EL (cell line): ENCODE measurements at regions not wholly inside any gene's neighbourhood (a gene's known extent, or its start where the extent isn't known, plus 50 kb on each side); places are given as distances from the start of the nearest gene placed in this dataset.
"Not testable (repeated sequence)": the region's sequence is repeated elsewhere in the genome, so short reads cannot be mapped to it uniquely, and the experiment has no call there.

Experiments used
- DNase-seq: peaks from one replicate; pipeline ENCODE4 v3.0.0-alpha.2; 2016

DNA sequence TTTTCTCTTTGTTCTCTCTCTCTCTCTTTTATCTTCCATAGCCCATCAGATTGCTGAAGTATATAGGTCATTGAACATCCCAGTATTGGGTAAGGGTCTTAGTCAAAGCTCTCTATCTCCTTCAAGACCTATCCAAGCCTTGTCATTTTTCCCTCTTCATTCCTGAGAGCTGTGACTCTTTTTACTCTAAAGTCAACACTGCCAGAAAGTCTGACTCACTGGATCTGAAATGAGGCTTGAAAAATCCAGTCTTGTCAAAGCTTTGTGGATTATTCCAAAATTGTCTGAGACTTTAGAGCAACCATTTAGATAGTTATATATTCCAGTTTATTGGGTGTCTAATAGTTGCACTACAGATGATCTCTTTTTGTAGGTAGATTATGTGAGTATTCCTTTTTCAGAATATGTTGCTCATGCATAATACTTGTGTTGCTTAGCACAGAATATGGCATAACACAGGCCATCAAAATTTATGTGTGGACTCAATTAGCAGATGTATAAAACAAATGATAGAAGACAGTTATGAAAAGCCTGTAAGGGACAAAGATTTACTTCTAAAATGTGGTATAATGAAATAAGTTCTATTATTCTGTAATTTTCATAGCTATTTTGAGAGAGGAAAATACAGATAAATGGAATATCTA is 389.3 kb upstream of the PCDH9 start:
- DNase-seq = no peak

DNA sequence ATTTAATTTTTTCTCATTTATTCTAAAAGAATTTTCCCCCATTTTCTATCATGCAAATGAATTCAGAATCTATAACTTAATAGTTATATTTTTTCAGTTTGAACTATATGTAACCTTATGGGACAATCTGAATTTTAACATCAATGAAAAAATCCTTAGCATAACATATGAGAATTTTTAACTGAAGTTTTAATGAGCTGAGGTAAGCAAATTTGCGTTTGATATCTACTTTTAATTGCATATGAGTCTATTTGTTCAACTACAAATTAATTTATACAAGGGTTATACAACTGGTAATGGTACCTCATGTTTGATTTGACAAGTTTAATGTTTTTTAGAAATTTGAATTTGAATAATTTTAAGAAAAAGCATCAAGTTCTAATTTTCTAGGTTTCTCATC is 384.4 kb upstream of the PCDH9 start:
- DNase-seq = no peak

DNA sequence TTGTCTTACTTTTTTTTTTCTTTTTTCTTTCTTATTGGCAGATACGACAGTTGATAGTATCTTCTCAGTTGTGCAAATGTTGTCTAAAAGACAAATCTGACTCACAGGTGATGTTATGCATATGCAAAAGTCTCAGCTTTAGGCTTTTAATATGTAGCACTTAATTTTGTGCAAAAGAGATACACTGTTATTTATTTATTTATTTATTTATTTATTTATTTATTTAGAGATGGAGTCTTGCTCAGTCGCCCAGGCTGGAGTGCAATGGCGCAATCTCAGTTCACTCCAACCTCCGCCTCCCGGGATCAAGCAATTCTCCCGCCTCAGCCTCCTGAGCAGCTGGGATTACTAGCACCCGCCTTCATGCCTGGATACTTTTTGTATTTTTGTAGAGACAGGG is 383.9 kb upstream of the PCDH9 start:
- no peak for DNase-seq

DNA sequence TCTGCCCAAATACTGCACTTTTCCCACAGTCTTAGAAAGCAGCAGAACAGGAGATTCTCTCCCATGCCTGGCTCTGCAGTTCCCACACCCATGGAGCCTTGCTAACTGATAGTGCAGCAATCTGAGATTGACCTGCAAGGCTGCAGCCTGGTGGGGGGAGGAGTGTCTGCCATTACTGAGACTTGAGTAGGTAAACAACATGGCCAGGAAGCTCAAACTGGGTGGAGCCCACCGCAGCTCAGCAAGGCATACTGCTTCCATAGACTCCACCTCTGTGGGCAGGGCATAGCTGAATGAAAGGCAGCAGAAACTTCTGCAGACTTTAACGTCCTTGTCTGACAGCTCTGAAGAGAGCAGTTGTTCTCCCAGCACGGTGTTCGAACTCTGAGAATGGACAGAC is 358.5 kb upstream of the PCDH9 start:
- DNase-seq = no peak

DNA sequence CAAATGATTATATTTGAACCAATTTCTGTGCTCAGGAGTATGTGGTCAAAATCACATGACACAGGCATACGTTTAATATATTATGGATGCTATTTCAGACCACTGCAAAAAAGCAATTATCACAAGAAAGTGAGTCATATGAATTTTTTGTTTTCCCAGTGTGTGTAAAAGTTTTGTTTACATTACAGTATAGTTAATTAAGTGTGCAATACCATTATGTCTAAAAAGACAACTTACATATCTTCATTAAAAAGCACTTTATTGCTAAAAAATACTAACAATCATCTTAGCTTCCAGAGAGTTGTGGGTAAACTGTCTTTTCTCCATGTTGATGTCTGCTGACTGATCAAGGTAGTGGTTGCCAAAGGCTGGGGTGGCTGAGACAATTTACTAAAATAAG is 347.2 kb upstream of the PCDH9 start:
- no peak for DNase-seq

DNA sequence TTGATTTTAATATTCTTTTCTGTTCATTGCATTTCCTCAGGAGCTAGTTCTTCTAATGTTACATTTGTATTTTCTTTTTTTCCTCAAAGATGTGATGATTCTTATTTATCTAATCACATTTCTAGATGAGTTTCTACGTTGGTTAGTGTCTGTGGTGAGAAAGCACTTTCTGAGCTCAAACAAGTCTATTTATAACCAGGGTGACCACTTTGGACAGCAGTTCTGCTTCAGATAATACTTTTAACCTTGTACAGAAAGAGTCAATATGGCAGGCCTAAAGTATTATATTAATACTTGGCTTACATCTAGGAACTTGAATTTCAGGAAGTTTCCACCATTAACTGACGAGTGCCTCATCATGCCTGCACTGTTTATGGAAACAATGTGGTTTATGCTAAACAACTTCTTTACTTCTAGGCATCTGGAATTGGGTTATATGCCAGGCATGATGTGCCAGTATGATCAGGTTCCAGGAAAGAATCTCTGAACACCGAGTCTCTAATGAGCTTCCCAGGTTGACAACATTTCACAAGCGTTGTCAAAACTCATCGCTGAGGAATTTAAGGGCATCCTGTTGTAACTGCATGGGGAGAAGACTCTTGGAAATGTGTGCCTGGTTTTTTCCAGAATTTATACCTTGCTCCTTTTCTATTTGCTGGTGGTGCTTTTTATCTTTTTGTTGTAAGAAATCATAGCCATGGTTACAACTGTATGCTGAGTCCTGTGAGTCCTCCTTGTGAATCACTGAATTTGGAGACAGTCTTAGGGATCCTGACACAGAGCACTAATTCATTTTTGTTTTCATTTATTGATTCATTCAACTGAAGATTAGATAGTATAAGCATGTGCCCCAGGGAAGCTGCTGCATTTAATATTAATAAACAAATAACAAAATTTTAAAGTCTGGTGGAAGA is 344.4 kb upstream of the PCDH9 start:
- DNase-seq = no peak

DNA sequence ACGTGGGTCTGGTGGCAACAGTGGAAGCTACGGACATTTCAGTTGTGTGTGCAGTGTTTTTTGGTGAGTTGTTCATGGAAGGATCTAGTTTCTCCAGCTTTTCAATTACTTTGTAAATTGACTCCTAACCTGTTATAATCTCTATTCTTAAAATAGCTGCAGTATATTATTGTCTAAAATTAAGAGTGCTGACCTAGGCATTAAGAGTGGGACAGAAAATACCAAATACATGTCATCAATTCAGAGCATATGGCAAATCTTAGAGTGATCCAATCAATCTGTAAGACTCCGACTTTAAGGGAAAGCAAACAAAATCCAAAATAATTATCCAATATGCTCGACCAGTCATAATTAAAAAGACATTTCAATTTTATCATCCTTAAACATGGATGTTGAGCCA is 338.1 kb upstream of the PCDH9 start:
- no peak for DNase-seq

DNA sequence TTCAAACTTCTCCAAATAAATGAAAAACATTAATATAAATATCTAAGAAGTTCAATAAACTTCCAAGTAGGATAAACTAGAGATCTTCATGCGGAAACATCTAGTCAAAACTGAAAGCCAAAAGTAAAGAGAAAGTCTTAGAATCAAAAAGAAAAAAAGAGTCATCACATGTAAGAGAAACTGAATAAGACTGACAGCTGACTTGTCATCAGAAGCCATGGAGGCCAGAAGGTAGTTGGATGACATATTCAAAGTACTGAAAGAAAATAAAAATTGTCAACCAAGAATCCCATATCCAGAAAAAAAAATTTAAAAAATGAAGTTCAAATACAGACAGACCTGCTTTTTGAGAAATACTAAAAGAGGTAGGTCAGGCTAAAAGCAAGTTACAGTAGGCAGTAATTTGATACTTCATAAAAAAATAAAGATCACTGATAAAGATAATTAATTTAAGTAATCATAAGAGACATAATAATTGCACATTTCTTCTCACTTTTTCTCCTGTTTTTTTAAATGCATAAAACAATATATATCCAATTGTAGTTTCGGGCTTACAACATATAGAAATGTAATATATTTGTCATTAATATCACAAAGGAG is 327.6 kb upstream of the PCDH9 start:
- DNase-seq = no peak

DNA sequence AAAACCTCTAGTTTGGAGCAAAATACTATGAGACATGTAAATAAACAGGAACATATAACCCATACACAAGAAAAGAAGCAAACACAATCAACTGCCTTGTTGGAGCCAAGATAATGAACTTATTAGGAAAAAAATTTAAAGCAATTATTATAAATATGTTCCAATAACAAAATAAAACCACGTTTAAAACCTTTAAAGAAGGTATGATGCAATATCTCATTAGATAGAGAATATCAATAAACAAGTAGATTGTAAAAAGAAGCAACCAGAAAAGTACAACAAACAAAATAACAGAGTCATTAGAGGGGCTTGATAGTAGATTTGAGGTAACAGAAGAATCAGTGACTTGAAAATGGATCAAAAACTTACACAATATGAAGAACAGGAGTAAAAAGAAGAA is 327.0 kb upstream of the PCDH9 start:
- DNase-seq = no peak

DNA sequence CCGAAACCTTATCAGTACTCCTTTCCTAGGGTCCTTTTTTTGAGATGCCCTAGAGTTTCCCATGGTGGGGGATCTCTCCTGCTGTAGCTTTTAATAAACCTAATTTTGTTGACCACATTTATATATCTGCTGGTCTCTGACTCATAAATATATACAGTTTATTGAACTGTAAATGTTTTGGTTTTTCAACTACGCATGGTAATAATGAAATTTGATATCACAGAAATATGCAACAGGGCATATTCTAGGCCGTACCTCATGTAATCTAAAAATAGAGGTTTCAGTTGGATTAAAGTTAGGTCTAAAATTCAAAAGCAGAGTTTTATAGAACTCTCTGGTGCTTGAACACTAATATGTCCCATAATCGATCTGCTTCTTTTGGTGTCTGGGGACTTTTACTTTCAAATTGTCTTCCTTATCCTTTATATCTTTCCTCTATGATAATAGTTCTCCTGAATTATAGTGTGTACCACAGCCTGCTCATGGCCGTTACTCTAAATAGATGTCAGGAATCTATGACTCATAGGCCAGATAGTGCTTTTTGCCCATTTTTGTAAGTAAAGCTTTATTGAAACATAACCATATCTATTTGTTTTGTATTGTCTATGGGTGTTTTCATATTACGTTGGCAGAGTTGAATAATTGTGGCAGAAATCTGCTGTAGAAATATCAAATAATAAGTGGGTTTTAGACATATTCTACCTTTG is 324.8 kb upstream of the PCDH9 start:
- DNase-seq = no peak

DNA sequence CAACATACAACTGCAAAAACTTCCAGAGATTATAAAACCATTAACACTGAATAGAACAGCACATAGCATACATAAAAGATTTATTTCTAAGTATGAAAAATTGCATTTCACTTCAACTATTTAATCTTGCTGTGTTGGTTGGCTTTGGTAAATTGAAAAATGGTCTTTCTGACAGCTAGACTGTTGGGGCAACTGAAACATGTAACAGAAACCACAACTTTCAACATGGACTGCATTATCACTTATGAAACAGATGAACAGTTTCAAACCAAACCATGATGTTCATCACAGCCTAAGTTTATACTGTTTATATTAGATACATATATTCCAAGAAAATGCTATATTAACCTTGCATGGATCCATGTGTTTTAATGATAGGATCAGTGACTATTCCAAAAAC is 324.1 kb upstream of the PCDH9 start:
- DNase-seq = no peak

DNA sequence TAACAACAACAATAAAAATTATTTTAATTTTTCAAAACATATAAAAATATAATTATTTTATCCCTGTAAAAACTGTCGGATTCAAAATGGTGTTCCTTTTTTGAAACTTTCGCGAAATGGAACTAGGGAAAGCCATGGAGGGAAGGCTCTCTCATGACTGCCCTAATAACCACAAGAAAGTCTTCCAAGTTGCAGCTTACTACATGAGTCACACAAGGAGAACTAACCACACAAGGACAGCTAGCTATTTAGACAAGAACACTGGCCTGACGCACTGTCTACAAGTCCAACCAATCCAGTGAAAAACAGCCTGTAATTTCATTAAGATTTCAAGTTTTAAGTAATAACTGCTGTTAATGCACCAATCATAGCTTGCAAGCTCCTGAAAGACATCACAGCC is 319.2 kb upstream of the PCDH9 start:
- DNase-seq = no peak

DNA sequence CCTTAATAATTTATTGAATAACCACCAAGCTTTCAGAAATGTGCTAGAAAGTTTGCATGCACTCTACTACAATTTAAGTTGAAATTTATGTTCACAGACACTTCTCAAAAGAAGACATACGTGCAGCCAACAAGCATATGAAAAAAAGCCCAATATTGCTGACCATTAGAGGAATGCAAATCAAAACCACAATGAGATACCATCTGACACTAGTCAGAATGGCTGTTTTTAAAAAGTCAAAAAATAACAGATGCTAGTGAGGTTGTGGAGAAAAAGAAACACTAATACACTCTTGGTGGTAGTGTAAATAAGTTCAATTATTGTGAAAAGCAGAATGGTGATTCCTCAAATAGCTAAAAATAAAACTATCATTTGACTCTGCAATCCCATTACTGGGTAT is 308.8 kb upstream of the PCDH9 start:
- no peak for DNase-seq

DNA sequence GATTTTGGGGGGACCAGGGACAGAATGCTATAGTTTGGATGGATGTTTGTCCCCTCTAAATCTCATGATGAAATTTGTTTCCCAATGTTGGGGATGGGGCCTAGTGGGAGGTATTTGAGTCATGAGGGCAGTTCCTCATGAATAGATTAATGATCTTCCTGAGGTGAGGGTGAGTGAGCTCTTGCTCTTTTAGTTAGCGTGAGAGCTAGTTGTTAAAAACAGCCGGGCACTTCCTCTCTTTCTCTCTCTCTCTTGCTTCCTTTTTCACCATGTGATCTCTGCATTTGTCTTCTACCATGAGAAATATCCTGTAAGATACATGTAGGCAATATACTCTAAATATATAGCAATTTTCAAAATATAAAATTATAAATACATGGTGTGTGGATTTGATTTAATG is 290.8 kb upstream of the PCDH9 start:
- no peak for DNase-seq

DNA sequence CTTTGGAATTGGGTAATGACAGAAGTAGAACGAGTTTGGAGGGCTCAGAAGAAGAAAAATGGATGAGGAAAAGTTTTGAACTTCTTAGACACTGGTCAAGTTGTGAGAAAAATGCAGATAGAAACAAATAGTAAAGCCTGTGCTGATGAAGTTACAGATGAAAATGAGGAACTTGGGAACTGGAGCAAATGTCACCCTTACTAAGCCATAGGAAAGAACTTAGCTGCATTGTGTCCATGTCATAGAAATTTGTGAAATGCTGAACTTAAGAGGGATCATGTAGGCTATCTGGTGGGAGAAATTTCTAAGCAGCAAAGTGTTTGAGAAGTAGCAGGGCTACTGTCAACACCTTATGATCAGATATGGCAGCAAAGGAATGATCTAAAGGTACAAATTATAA is 289.2 kb upstream of the PCDH9 start:
- no peak for DNase-seq

DNA sequence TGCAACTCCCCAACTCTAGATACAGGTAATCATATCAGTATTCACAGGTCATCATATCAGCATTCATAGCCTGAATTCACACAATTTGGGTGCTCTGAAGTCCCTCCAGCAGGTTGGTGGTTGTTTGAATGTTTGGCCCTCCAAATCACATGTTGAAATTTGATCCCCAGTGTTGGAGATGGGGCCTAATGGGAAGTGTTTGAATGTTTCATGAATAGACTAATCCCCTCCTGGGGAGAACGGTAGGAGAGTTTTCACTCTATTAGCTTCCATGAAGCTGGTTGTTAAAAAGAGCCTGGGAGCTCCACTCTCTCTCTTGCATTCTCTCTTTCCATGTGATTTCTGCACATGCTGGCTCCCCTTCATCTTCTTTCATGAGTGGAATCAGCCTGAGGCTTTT is 288.6 kb upstream of the PCDH9 start:
- DNase-seq = no peak

DNA sequence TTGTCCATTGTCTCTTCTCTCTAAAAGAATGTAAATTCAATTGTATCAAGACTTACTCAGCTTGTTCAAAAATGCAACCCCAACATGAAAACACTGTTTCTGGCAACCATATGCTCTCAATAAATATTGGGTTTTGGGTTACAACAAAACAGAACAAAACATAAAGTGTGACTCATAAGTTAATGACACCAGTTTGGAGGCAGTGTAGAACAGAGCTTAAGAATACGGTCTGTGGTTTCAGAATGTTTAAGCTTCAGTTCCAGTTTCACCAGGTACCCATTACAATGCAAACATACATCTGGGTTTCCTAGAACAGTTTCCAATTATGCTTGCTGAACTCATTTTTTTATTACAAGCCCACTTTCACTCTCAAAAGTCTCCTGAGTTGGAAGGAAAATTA is 285.8 kb upstream of the PCDH9 start:
- DNase-seq = no peak

DNA sequence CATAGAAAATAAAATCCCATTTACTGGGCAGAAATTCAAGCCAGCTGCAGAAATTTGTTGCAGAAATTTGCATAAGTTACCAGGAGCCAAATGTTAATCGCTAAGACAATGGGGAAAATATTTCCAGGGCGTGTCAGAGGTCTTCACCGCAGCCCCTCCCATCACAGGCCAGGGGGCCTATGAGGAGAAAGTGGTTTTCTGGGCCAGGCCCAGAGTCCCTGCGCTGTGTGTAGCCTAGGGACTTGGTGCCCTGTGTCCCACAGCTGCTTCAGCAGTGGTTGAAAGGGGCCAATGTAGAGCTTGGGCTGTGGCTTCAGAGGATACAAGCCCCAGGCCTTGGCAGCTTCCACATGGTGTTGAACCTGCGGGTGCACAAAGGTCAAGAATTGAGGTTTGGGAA is 278.9 kb upstream of the PCDH9 start:
- DNase-seq = no peak

DNA sequence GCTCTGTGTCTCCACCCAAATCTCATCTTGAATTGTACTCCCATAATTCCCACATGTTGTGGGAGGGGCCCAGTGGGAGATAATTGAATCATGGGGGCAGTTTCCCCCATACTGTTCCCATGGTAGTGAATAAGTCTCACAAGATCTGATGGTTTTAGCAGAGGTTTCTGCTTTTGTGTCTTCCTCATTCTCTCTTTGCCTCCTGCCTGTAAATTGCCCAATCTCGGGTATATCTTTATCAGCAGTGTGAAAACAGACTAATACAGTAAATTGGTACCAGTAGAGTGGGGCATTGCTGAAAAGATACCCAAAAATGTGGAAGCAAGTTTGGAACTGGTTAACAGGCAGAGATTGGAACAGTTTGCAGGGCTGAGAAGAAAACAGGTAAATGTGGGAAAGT is 278.1 kb upstream of the PCDH9 start:
- not testable (repeated sequence) for DNase-seq

DNA sequence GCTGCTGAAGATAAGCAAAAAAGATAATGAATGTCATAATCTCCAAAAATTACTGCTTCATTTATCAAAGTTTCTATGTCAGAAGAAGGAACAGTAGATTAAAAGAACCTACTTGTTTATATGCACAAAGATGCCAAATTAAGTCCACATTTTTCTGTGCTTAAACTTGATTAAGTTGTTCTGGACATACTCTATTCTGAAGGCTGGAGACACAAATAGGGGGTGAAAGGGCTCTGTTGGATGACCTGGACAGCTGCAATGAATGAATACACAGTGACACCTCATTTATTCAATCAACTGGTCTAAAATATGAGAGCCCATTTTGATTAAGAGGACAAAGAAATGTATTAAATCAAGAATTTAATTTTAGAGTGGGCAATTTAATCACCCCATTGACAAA is 276.3 kb upstream of the PCDH9 start:
- DNase-seq = no peak

DNA sequence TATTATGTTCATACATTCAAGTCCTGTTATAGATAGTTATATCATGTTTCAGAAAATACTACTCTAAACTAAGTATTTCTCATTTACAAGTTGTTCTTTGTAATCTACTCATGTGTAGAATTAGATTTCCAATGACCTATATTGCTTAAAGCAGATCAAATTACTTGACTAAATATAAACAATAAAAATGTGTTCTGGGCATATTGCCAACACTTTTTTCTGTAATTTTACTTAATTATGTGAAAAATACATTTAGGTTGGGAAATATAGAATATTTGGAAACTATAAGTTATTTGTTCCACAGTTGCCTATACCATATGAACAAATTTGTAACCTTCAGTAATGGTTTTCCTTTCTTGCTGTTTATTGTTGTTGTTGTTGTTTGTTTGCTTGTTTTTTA is 275.2 kb upstream of the PCDH9 start:
- DNase-seq = no peak

DNA sequence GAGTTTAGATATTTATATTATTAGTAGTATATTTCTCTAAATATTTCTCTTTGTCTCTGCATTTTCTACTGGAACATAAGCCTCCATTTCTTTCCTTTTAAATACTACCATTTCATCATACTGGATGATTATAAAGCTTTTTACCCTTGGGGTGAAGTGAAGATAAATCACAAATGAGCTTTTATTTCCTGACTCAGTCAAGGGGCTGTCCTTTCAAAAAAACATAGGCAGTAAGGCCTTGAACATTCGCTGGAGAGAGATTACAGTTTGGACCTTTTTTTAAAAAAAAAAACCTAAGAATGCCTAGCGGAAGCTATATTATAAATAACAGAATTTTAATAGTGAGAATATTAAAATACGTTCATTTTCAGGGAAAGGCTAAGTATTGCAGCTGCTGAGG is 268.8 kb upstream of the PCDH9 start:
- DNase-seq = no peak

DNA sequence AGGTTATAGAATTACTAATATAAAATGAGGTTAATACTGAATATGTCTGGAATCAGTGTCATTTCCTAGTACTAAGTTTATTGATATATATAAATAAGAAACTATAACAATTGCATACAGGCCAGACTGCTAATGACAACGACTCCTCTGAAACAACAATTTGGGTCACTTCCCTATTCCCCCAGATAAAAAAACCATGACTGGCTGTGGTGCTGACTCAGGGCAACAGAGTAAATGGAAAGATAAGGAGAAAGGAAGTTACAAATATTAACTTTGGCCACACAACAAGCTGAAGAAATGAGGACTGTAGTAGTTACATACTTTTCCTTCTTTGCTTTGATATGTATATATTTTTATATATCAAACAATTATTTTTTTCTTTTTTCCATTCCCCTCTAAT is 263.7 kb upstream of the PCDH9 start:
- DNase-seq = no peak

DNA sequence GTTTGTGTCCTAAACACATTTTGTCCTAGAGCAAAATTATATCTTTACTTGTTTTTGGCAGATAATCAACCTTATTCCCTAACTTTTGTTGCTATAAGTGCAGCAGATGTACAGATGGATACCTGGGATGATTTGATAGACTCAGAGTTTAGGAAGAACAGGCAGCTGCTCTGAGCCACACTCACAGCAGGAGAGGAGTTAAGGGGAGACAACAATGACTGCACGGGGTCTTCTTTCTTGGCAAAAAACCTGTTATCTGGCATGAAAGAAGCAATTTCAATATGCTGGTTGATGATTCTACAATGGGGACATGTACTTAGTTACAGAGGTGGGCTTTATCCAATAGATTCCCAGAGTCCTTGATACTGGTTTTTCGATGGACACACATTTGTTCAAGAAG is 258.9 kb upstream of the PCDH9 start:
- DNase-seq = no peak
